GM18499 (cell line): ENCODE measurements at regions not wholly inside any gene's neighbourhood (a gene's known extent, or its start where the extent isn't known, plus 50 kb on each side); places are given as distances from the start of the nearest gene placed in this dataset.
"Not testable (repeated sequence)": the region's sequence is repeated elsewhere in the genome, so short reads cannot be mapped to it uniquely, and the experiment has no call there.

Experiments
- ATAC-seq: cut with Tn5 transposase; IDR thresholded peaks from one replicate; pipeline ENCODE4 v1.9.1; 2021; ENCODE audit warnings: moderate number of reproducible peaks; ENCODE audit not compliant: insufficient read depth, unreplicated experiment

DNA sequence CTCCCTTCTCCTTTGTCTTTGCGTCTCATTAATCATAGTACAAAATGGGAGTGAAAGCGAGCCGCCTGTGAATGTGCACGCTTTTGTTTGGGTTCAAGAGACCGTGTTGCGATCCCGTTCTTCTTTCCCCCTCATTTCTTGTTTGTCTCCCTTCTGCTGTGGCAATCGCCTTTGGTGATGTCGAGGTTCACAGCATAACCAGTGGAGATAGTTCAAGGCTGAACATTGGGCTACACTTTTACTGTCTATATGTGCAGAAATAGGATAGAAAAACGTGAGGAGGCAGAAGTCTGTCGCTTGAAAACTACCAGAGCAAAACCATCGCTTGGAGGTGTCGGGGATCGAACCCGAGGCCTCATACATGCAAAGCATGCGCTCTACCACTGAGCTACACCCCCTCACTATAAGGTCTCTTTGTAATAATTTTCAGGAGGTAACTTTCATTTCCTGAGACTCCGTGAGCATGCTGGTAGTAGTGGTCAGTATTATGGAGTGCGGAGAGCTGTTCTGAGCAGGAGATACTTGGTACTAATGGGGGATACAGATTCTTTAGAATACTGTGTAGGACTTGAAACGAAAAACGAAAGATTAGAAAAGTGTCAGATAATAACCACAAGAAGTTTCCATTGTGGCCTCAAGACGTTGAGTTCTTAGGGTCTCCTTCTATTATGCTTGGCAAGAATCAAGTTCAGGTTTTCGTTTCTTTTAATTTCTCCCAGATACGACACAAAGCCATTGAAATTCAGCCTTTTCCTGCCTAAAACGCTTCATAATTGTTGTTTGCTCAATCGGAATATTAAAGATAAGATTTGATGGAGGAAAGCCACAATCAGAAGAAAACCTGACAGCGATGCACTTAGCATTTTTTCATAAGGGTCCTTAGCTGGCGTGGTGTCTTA is 106.6 kb downstream of the TRIM27 start:
- no peak for ATAC-seq

DNA sequence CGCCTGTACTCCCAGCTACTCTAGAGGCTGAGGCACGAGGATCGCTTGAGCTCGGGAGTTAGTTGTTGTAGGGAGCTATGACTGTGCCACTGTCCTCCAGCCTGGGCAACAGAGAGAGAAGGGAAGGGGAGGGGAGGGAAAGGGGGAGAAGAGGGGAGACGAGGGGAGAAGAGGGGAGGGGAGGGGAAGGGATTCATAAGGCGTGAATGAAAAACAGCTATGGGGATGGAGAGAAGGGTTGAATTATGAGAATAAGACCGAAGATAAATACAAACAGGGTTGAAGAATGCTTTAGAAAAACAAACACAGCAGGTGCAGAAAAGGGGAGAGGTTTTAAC is 106.0 kb downstream of the TRIM27 start:
- ATAC-seq, result no peak

DNA sequence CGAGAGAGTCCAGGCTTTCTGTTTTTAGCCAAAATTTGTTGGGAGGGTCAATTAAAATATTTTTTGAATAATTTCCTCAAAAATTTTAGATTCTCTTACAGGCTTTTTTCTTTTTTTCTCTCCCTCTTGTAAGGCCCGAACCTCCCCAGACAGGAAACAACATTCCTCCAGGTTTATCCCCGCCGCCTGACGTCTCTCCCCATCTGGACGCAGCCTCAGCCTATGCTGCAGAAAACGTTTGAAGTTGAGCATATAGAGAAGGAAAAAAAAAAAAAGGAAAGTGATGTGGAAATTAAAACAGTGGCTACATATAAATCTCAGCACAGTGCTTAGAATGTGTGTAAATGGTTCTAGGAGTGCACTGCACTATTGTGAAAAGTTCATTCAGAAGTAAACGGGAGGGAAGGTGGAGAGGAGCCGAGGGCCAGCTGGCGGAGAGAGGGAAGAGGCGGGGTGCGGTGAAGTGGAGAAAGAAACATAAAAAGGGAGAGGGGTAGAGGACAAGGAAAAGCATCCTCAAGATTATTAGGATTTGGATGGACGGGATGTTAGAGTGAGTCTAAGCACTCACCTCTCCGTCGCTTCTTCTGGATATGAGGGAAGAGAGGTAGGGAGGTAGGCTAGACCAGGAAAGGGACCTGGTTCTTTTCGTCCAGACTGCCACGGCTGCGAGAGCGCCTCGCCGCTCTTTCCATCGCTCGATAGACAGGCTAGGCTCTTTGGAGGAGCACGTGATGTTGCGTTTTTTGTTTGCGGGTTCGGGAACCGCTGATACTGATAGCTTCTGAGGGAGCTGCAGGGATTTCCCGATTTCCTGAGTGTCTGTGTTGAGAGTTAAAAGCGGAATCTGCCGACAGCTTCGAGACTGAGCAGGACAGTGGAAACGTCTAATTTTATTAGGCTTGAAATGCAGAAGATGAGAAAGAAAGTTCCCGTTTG is 98.7 kb downstream of the TRIM27 start:
- no peak for ATAC-seq

DNA sequence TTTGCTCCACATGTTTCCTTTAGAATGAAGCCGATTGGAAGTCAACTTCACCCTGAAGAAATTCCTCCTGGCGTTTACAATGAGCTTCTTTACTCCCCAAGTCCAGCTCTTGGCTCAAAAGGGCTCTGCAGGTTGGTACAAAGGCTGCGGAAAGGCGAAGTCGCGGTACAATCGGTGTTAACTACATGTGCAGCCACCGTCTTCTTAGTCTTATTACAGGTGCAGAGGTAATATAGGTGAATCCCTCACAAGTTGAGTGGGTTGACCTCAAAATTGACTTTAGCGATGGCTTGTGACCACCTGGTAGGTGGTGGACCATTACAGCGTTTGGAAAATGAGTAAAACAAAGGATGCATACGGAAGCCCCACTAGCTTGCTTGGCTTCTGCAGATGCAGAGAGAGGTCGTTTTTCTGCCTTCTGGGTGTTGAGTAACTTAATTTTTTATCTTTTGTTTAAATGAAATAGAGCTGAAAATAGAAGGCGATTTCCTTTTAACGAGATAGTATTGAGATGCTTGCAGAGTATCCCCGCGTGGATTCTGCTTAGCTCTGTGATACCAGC is 98.0 kb downstream of the TRIM27 start:
- no peak for ATAC-seq

DNA sequence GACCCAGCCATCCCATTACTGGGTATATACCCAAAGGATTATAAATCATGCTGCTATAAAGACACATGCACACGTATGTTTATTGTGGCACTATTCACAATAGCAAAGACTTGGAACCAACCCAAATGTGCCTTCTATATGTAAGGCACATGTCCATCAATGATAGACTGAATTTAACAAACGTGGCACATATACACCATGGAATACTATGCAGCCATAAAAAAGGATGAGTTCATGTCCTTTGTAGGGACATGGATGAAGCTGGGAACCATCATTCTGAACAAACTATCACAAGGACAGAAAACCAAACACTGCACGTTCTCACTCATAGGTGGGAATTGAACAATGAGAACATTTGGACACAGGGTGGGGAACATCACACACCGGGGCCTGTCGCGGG is 92.1 kb downstream of the TRIM27 start:
- ATAC-seq, result not testable (repeated sequence)

DNA sequence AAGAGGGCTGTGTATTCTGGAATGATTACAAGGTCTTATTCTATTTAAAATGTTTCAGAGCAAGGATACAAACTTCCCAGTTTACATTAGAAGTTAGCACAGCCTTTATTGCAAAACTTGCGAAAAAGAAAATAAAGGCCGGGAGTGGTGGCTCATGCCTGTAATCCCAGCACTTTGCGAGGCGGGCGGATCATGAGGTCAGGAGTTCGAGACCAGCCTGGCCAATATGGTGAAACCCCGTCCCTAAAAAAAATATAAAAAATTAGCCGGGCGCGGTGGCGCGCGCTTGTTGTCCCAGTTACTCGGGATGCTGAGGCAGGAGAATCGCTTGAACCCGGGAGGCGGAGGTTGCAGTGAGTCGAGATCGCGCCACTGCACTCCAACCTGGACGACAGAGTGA is 87.1 kb downstream of the TRIM27 start:
- ATAC-seq, result not testable (repeated sequence)

DNA sequence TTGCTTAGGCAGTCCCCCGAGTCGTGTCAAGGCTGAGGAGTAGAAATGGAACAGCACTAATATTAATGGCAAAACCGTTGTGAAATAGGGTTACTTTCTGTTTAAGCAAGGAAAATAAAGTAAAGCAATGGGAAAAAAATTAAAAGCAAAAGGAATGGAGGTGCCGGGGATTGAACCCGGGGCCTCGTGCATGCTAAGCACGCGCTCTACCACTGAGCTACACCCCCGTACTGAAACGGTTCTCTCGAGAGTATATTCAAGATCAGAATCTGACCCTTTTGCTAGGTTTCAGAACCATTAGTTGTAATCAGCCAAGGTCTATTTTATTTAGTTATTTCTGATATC is 85.5 kb downstream of the TRIM27 start:
- no peak for ATAC-seq

DNA sequence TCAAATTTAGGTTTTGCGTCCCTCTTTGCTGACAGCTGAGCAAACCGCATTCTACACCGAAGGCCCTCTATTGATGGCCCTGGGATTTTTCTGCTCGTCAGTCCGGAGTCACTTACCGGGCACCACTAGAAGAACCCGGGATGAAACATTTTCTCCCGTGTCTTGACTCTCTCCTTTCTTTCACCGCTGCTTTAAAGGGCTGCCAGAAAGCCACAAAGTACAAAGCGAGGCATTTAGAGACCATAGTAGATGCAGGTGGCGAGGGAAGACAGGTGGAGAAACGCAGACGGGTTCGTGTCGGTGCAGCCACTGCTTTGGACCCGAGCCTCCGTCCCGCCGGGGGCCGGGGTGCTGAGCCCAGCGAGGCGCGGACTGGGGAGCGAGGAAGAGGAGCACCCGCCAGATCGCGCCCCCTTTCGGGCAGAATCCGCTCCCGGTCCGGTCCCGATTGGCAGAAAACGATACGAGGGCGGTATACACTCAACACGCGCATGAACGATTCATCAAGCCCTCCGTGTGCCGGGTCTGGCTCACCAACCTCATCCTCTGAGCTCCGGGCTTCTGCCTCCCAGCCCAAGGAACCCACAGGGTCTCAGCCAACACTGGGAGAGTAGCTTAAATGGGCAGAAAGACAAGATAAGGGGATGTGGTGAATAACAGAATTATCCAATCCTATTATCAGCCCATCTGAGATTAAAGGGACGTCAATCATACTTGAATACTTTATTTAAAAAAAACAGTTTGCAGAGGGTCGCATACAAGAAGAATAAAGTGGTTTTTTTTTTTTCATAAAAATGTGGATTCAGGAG is 84.9 kb downstream of the TRIM27 start:
- no peak for ATAC-seq

DNA sequence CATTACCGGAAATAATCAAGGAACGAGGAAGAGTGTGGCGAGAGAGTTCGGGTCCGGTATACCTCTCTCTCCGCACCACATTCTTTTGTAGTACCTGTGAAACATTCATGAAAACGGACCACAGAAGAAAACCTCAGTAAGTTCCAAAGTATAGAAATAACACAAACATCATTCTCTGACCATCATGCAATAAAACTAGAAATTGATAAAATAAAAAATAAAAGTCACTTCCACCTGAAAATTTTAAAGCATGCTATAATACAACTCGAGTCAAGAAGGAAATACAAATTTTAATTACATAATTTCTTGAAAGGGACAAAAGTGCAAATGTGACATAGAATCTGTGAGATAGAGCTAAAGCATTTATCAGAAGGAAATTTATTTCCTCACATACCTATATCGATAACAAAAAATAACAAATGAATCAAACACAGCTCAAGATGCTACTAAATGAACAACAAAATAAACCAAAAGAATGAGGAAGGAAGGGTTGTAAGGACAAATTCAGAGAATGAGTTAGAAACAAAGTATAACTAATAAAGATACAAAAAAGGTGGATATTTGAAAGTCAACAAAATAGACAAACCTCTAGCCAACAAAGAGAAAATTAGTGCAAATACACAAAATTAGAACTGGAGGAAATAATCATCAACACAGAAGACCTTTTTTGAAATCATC is 84.2 kb downstream of the TRIM27 start:
- no peak for ATAC-seq

DNA sequence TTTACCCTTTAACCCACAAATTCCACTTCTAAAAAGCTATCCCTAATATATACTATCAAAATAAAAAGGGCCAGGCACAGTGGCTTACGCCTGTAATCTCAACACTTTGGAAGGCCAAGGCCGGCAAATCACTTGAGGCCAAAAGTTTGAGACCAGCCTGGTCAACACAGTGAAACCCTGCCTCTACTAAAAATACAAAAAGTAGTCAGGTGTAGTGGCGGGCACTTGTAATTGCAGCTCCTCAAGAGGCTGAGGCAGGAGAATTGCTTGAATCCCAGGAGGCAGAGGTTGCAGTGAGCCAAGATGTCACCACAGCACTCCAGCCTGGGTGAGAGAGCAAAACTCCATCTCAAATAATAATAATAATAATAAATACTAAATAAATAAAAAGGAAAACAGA is 82.5 kb downstream of the TRIM27 start:
- ATAC-seq, result no peak

DNA sequence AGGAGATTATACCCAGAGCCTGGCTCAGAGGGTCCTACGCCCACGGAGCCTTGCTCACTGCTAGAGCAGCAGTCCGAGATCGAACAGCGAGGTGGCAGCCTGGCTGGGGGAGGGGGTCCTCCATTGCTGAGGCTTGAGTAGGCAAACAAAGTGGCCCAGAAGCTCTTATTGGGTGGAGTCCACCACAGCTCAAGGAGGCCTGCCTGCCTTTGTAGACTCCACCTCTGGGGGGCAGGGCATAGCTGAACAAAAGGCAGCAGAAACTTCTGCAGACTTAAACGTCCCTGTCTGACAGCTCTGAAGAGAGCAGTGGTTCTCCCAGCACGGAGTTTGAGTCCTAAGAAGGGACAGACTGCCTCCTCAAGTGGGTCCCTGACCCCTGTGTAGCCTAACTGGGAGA is 75.0 kb downstream of the TRIM27 start:
- ATAC-seq, result not testable (repeated sequence)
